Caco-2 (cell line): ENCODE measurements at regions not wholly inside any gene's neighbourhood (a gene's known extent, or its start where the extent isn't known, plus 50 kb on each side); places are given as distances from the start of the nearest gene placed in this dataset.

Experiments used
- BruUV-seq: library from RNA; stranded (reverse); fragments of 400-500 nt; replicated peaks from 2 replicates; lab custom pipeline; 2021; lab: Mats Ljungman, UMichigan
- CTCF ChIA-PET: fragments of 300-600 bp; sonication (Branson Sonifier 250); formaldehyde crosslinking; loops from one replicate; lab custom pipeline; 2022; ENCODE audit warnings: antibody characterized with exemption; lab: Charles Lee
- POLR2A ChIA-PET: fragments of 300-600 bp; sonication (Branson Sonifier 250); formaldehyde crosslinking; loops from one replicate; lab custom pipeline; 2022; ENCODE audit warnings: antibody characterized with exemption; lab: Charles Lee
- DNase-seq, 2 experiments: peaks; one replicate each; pipeline versions ENCODE4 v3.0.0 to v3.0.0-alpha.2; 2020 to 2022
- H3K27me3 ChIP-seq: replicated peaks from 2 replicates; pipeline ENCODE4 v1.6.0; 2011; ENCODE audit warnings: low read length; ENCODE audit not compliant: control insufficient read depth, insufficient read depth
- H3K36me3 ChIP-seq: 2 replicates; pipeline ENCODE4 v1.5.1; 2011; ENCODE audit warnings: low read length; ENCODE audit not compliant: control insufficient read depth, insufficient read depth
- H3K4me1 ChIP-seq: fragments of 250-450 bp; sonication (Bioruptor Pico); 2 replicates; pipeline ENCODE4 v1.5.1; 2020; ENCODE audit warnings: mild to moderate bottlenecking
- H3K4me3 ChIP-seq: 2 replicates; pipeline ENCODE4 v1.5.1; 2011; ENCODE audit warnings: low read depth, mild to moderate bottlenecking, control low read depth, low read length
- H3K9me3 ChIP-seq: fragments of 250-450 bp; sonication (Bioruptor Pico); 2 replicates; pipeline ENCODE4 v1.5.1; 2020; ENCODE audit warnings: mild to moderate bottlenecking, moderate library complexity
- H3K27ac Mint-ChIP-seq: one replicate; pipeline ENCODE4 v1.8.0; 2022; ENCODE audit warnings: mixed read lengths; ENCODE audit not compliant: unreplicated experiment
- H3K27me3 Mint-ChIP-seq: one replicate; pipeline ENCODE4 v1.8.0; 2022; ENCODE audit warnings: mixed read lengths; ENCODE audit not compliant: insufficient read depth, unreplicated experiment
- H3K36me3 Mint-ChIP-seq: one replicate; pipeline ENCODE4 v1.8.0; 2022; ENCODE audit warnings: mild to moderate bottlenecking, mixed read lengths; ENCODE audit not compliant: insufficient read depth, unreplicated experiment
- H3K4me1 Mint-ChIP-seq: one replicate; pipeline ENCODE4 v1.8.0; 2022; ENCODE audit warnings: low read depth, mixed read lengths; ENCODE audit not compliant: unreplicated experiment
- H3K4me3 Mint-ChIP-seq: one replicate; pipeline ENCODE4 v1.8.0; 2022; ENCODE audit warnings: mild to moderate bottlenecking, moderate library complexity, mixed read lengths; ENCODE audit not compliant: unreplicated experiment
- H3K9me3 Mint-ChIP-seq: one replicate; pipeline ENCODE4 v1.8.0; 2022; ENCODE audit warnings: mixed read lengths; ENCODE audit not compliant: unreplicated experiment
- CTCF ChIP-seq, 2 experiments: fragments of 200-600 bp in 1 of 2; IDR thresholded peaks; 1 replicate in 1 of 2; 2 replicates in 1 of 2; pipeline versions ENCODE4 v1.5.1 to v1.8.0; 2011 to 2022; ENCODE audit warnings: antibody characterized with exemption in 1 of 2, control low read depth in 1 of 2, inconsistent platforms in 1 of 2, low read depth in 1 of 2, low read length in 1 of 2, mild to moderate bottlenecking in 1 of 2, moderate library complexity in 1 of 2; ENCODE audit not compliant: insufficient read depth in 1 of 2, severe bottlenecking in 1 of 2, unreplicated experiment in 1 of 2
- intact Hi-C: fragments of 100-400 bp; cut with micrococcal nuclease; formaldehyde crosslinking; loops from one replicate; pipeline ENCODE4 v1.10.0; 2022; ENCODE audit not compliant: unreplicated experiment

GRCh38 chr13:86900906-86901305 lies 770.3 kb upstream of the SLITRK5 start:
- Histone ChIP-seq H3K4me3 (no peak overlapping the region), H3K9me3 (no peaks in the 10 kb centered on the region), H3K27me3 (no peaks in the 10 kb centered on the region), H3K4me1 (no peaks in the 10 kb centered on the region), H3K36me3 (no peaks in the 10 kb centered on the region)
- CTCF ChIA-PET = no interaction called here
- no peak for TF ChIP-seq CTCF (IDR thresholded peaks at IDR 0.05; ENCODE audit: insufficient read depth in 1 of 2, low read depth in 1 of 2, low read length in 1 of 2, severe bottlenecking in 1 of 2, unreplicated experiment in 1 of 2)
- POLR2A ChIA-PET = no interaction called here
- no peaks in the 10 kb centered on the region for H3K27me3 Mint-ChIP-seq
- no peaks in the 10 kb centered on the region for H3K36me3 Mint-ChIP-seq
- no peaks in the 10 kb centered on the region for H3K4me1 Mint-ChIP-seq
- DNase-seq = no peak
- no TSS peak for BruUV-seq
- intact Hi-C loops = no loop called here
- H3K4me3 Mint-ChIP-seq = no peak overlapping the region
- no peaks in the 10 kb centered on the region for H3K9me3 Mint-ChIP-seq
- H3K27ac Mint-ChIP-seq = no peak overlapping the region

GRCh38 chr13:86906127-86906874 lies 764.9 kb upstream of the SLITRK5 start:
- no peaks in the 10 kb centered on the region for H3K36me3 Mint-ChIP-seq
- no peaks in the 10 kb centered on the region for H3K27me3 Mint-ChIP-seq
- no peaks in the 10 kb centered on the region for H3K4me1 ChIP-seq
- H3K27me3 ChIP-seq = no peaks in the 10 kb centered on the region
- no TSS peak for BruUV-seq
- intact Hi-C loops = no loop called here
- H3K9me3 ChIP-seq = no peaks in the 10 kb centered on the region
- CTCF ChIA-PET = no interaction called here
- no peaks in the 10 kb centered on the region for H3K4me1 Mint-ChIP-seq
- no peak for DNase-seq
- no peaks in the 10 kb centered on the region for H3K36me3 ChIP-seq
- H3K4me3 Mint-ChIP-seq = no peak overlapping the region
- no peak overlapping the region for H3K27ac Mint-ChIP-seq
- POLR2A ChIA-PET = no interaction called here
- H3K4me3 ChIP-seq = no peak overlapping the region
- no peaks in the 10 kb centered on the region for H3K9me3 Mint-ChIP-seq
- TF ChIP-seq CTCF (IDR thresholded peaks at IDR 0.05; ENCODE audit: insufficient read depth in 1 of 2, low read depth in 1 of 2, low read length in 1 of 2, severe bottlenecking in 1 of 2, unreplicated experiment in 1 of 2) = no peak

DNA sequence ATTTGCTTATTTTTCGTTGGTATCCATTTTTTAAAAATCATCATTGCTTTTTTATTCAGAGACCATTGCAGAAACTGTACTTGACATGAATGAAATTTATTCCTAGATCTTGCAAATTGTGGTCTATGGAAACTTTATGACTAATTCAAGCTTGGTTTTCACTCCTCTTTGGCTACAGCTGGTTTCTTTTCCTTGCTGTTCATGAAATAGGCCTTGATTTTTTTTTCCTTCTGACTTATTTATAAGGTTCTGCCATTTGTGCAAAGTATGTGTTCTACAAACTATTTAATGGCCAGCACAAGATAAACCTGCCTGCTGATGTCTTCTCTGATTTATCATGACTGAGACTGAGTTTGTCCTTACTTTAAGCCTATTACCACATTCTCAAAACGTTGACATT lies 764.0 kb upstream of the SLITRK5 start:
- CTCF ChIA-PET = no interaction called here
- intact Hi-C loops = no loop called here
- POLR2A ChIA-PET = no interaction called here
- Histone ChIP-seq H3K27me3 (no peaks in the 10 kb centered on the region), H3K36me3 (no peaks in the 10 kb centered on the region), H3K9me3 (no peaks in the 10 kb centered on the region), H3K4me3 (no peak overlapping the region), H3K4me1 (no peaks in the 10 kb centered on the region)
- no peaks in the 10 kb centered on the region for H3K9me3 Mint-ChIP-seq
- BruUV-seq = no TSS peak
- H3K4me3 Mint-ChIP-seq = no peak overlapping the region
- DNase-seq = no peak
- H3K36me3 Mint-ChIP-seq = no peaks in the 10 kb centered on the region
- TF ChIP-seq CTCF (IDR thresholded peaks at IDR 0.05; ENCODE audit: insufficient read depth in 1 of 2, low read depth in 1 of 2, low read length in 1 of 2, severe bottlenecking in 1 of 2, unreplicated experiment in 1 of 2) = no peak
- H3K27ac Mint-ChIP-seq = no peak overlapping the region
- no peaks in the 10 kb centered on the region for H3K4me1 Mint-ChIP-seq
- H3K27me3 Mint-ChIP-seq = no peaks in the 10 kb centered on the region
